Transverse colon (tissue), 4 donors: ENCODE measurements at regions not wholly inside any gene's neighbourhood (a gene's known extent, or its start where the extent isn't known, plus 50 kb on each side); places are given as distances from the start of the nearest gene placed in this dataset.

ENCODE experiments used
- CTCF ChIP-seq, 5 experiments: fragments of 200-600 bp in 3 of 5; fragments of 450-650 bp in 2 of 5; sonication (generic) in 3 of 5; IDR thresholded peaks; 1 replicate in 2 of 5; 2 replicates in 3 of 5; pipeline ENCODE4 v1.5.1; 2016 to 2017; ENCODE audit warnings: antibody characterized with exemption in 5 of 5, inconsistent platforms in 3 of 5, mild to moderate bottlenecking in 2 of 5, moderate library complexity in 1 of 5
- EP300 ChIP-seq: sonication (generic); formaldehyde crosslinking; IDR thresholded peaks from one replicate; pipeline ENCODE4 v1.6.1; 2017; ENCODE audit warnings: antibody characterized with exemption, low read depth
- POLR2A ChIP-seq: fragments of 450-650 bp; IDR thresholded peaks from one replicate; pipeline ENCODE4 v1.6.1; 2016; ENCODE audit warnings: antibody characterized with exemption, mild to moderate bottlenecking, moderate library complexity
- POLR2AphosphoS5 ChIP-seq, 3 donors: sonication (generic); formaldehyde crosslinking; IDR thresholded peaks; one replicate each; pipeline ENCODE4 v1.6.1; 2016; ENCODE audit warnings: antibody characterized with exemption in 3 of 3

GRCh38 chr2:136188086-136188485, 70.1 kb upstream of the CXCR4 start:
- TF ChIP-seq CTCF (IDR thresholded peaks at IDR 0.05) (no peak), POLR2AphosphoS5 (IDR thresholded peaks at IDR 0.05) (no peak), POLR2A (no peak), EP300 (no peak)
